Endothelial cell of umbilical vein (primary cell): ENCODE measurements at regions not wholly inside any gene's neighbourhood (a gene's known extent, or its start where the extent isn't known, plus 50 kb on each side); places are given as distances from the start of the nearest gene placed in this dataset.

Experiments used
- BruUV-seq: library from RNA; stranded (reverse); fragments of 400-500 nt; replicated peaks from 2 replicates; lab custom pipeline; 2021; lab: Mats Ljungman, UMichigan
- CTCF ChIA-PET: fragments of 300-600, 350-600 bp; sonication (Branson Sonifier 250); formaldehyde crosslinking; loops from one replicate; lab custom pipeline; 2021; ENCODE audit warnings: antibody characterized with exemption, inconsistent platforms; lab: Charles Lee
- POLR2A ChIA-PET: fragments of 300-600, 350-600 bp; sonication (Branson Sonifier 250); formaldehyde crosslinking; loops from one replicate; lab custom pipeline; 2021; ENCODE audit warnings: antibody characterized with exemption, inconsistent platforms; lab: Charles Lee
- DNase-seq: peaks from one replicate; pipeline ENCODE4 v3.0.0-alpha.2; 2011; ENCODE audit warnings: low read depth, low spot score
- FAIRE-seq: peaks from 2 replicates; lab custom pipeline; 2011; peaks lifted over from hg19 to GRCh38; lab: Jason Lieb, UNC
- H2AFZ ChIP-seq: 2 replicates; pipeline ENCODE4 v1.6.0; 2012; ENCODE audit warnings: low read depth, low read length, control low read depth, inconsistent platforms
- H3K27ac ChIP-seq: 2 replicates; pipeline ENCODE4 v1.5.1; 2011; ENCODE audit warnings: low read depth, mild to moderate bottlenecking, control low read depth, low read length, moderate library complexity; ENCODE audit not compliant: insufficient read depth
- H3K27me3 ChIP-seq, 2 experiments: 2 replicates each; pipeline versions ENCODE4 v1.6.0 to v1.6.1; 2011; ENCODE audit warnings: low read length in 2 of 2, mixed read lengths in 1 of 2; ENCODE audit not compliant: control insufficient read depth in 2 of 2, insufficient read depth in 2 of 2
- H3K36me3 ChIP-seq, 2 experiments: 2 replicates in 1 of 2; 3 replicates in 1 of 2; pipeline ENCODE4 v1.5.1; 2011; ENCODE audit warnings: low read length in 2 of 2, mild to moderate bottlenecking in 1 of 2, moderate library complexity in 1 of 2; ENCODE audit not compliant: control insufficient read depth in 2 of 2, insufficient read depth in 2 of 2; ENCODE audit errors: extremely low read depth in 1 of 2
- H3K4me1 ChIP-seq: 3 replicates; pipeline ENCODE4 v1.5.1; 2011; ENCODE audit warnings: mild to moderate bottlenecking, low read length; ENCODE audit not compliant: control insufficient read depth, insufficient read depth; ENCODE audit errors: extremely low read depth
- H3K4me2 ChIP-seq: 2 replicates; pipeline ENCODE4 v1.6.1; 2011; ENCODE audit warnings: low read length, control low read depth, mixed read lengths; ENCODE audit not compliant: insufficient read depth
- H3K4me3 ChIP-seq, 3 experiments: fragments of 200-600 bp in 1 of 3; sonication (generic), shearing (Covaris generic) in 1 of 3; replicated peaks in 1 of 3; 2 replicates each; pipeline ENCODE4 v1.5.1; 2011 to 2016; ENCODE audit warnings: control low read depth in 3 of 3, low read length in 3 of 3, mild to moderate bottlenecking in 2 of 3, inconsistent platforms in 1 of 3, low read depth in 1 of 3, moderate library complexity in 1 of 3; ENCODE audit not compliant: insufficient read depth in 1 of 3
- H3K79me2 ChIP-seq: 2 replicates; pipeline ENCODE4 v1.6.0; 2012; ENCODE audit warnings: low read length, inconsistent platforms; ENCODE audit not compliant: control insufficient read depth, insufficient read depth
- H3K9ac ChIP-seq: replicated peaks from 2 replicates; pipeline ENCODE3; 2011; ENCODE audit warnings: low read length, control low read depth; ENCODE audit not compliant: insufficient read depth; ENCODE audit errors: extremely low read depth
- H3K9me1 ChIP-seq: replicated peaks from 3 replicates; pipeline ENCODE4 v1.6.0; 2011; ENCODE audit warnings: mild to moderate bottlenecking, low read length; ENCODE audit not compliant: control insufficient read depth, insufficient read depth; ENCODE audit errors: extremely low read depth
- H3K9me3 ChIP-seq: replicated peaks from 2 replicates; pipeline ENCODE4 v1.5.1; 2012; ENCODE audit warnings: low read length, inconsistent platforms; ENCODE audit not compliant: control insufficient read depth, insufficient read depth
- H4K20me1 ChIP-seq: replicated peaks from 2 replicates; pipeline ENCODE3; 2011; ENCODE audit warnings: mild to moderate bottlenecking, low read length; ENCODE audit not compliant: control insufficient read depth, insufficient read depth; ENCODE audit errors: extremely low read depth
- CTCF ChIP-seq, 2 donors: IDR thresholded peaks; 1 replicate in 1 of 2; 2 replicates in 1 of 2; pipeline ENCODE4 v1.5.1; 2011; ENCODE audit warnings: low read length in 2 of 2, mild to moderate bottlenecking in 2 of 2, moderate library complexity in 2 of 2, control low read depth in 1 of 2, inconsistent platforms in 1 of 2, low read depth in 1 of 2; ENCODE audit not compliant: insufficient read depth in 1 of 2; ENCODE audit errors: extremely low read depth in 1 of 2
- EZH2 ChIP-seq: IDR thresholded peaks from 2 replicates; pipeline ENCODE4 v1.6.1; 2012; ENCODE audit warnings: borderline replicate concordance, low read depth, mild to moderate bottlenecking, moderate library complexity, low read length, inconsistent platforms; ENCODE audit not compliant: severe bottlenecking
- FOS ChIP-seq: IDR thresholded peaks from 2 replicates; pipeline ENCODE4 v1.6.1; 2011; ENCODE audit warnings: mild to moderate bottlenecking, low read length, moderate library complexity, borderline replicate concordance; ENCODE audit not compliant: insufficient read depth
- GATA2 ChIP-seq: IDR thresholded peaks from 2 replicates; pipeline ENCODE4 v1.7.0; 2011; ENCODE audit warnings: low read depth, mild to moderate bottlenecking, moderate library complexity, mixed read lengths, low read length; ENCODE audit not compliant: insufficient read length, insufficient read depth
- JUN ChIP-seq: IDR thresholded peaks from 2 replicates; pipeline ENCODE4 v1.6.1; 2011; ENCODE audit warnings: borderline replicate concordance, low read depth; ENCODE audit not compliant: insufficient read length, insufficient read depth
- MAX ChIP-seq: IDR thresholded peaks from 2 replicates; pipeline ENCODE4 v1.6.1; 2011; ENCODE audit not compliant: insufficient read depth, insufficient read length
- MYC ChIP-seq: IDR thresholded peaks from one replicate; pipeline ENCODE4 v1.6.1; 2011; ENCODE audit warnings: mild to moderate bottlenecking, low read depth, low read length
- dilution Hi-C: fragments of 300-500 bp; cut with MboI; formaldehyde crosslinking; loops from one replicate; pipeline ENCODE4 v1.15.0; 2019; ENCODE audit warnings: low sequenced_read_pairs; ENCODE audit not compliant: extremely low pct_ligation_motif_present
- intact Hi-C: fragments of 100-400 bp; cut with micrococcal nuclease; formaldehyde crosslinking; loops from one replicate; pipeline ENCODE4 v1.10.0; 2022

GRCh38 chr3:192005989-192006388, 545.0 kb downstream of the PYDC2 start:
- DNase-seq, result peak; percentile 20
- dilution Hi-C loops (no loop called here), intact Hi-C loops (no loop called here)
- BruUV-seq, result no TSS peak
- Histone ChIP-seq H3K27ac (no peak overlapping the region), H3K9me3 (no peaks in the 10 kb centered on the region), H3K36me3 (no peaks in the 10 kb centered on the region), H3K4me1 (peaks cover 8% of the 10 kb centered on the region), H3K9ac (no peak overlapping the region), H4K20me1 (no peaks in the 10 kb centered on the region), H3K4me3 (no peak overlapping the region), H3K79me2 (no peaks in the 10 kb centered on the region), H2AFZ (peak overlapping the region; percentile 21), H3K27me3 (no peaks in the 10 kb centered on the region), H3K4me2 (no peak overlapping the region), H3K9me1 (no peaks in the 10 kb centered on the region)
- TF ChIP-seq MYC, result no peak
- no peak for TF ChIP-seq EZH2
- no peak for TF ChIP-seq MAX
- no peak for TF ChIP-seq FOS
- TF ChIP-seq JUN, result no peak
- peak; percentile 53 for TF ChIP-seq GATA2
- no peak for TF ChIP-seq CTCF (IDR thresholded peaks at IDR 0.05; ENCODE audit: extremely low read depth in 1 of 2, insufficient read depth in 1 of 2, low read depth in 1 of 2, low read length in 2 of 2)
- ChIA-PET POLR2A (no interaction called here), CTCF (interaction anchor here (1.1 kb wide), 1 partner anchor 19 kb away, joined by 4 read pairs; no protein-coding TSS in a partner anchor)
- FAIRE-seq, result peak; percentile 81
